Nephron progenitor cell (in vitro differentiated cells): ENCODE measurements at regions not wholly inside any gene's neighbourhood (a gene's known extent, or its start where the extent isn't known, plus 50 kb on each side); places are given as distances from the start of the nearest gene placed in this dataset.

Experiments used
- DNase-seq: peaks from one replicate; pipeline ENCODE4 v3.0.0; 2021
- H3K27ac Mint-ChIP-seq: 2 replicates; pipeline ENCODE4 v1.8.0; 2021; ENCODE audit warnings: mild to moderate bottlenecking, moderate library complexity, mixed read lengths
- H3K27me3 Mint-ChIP-seq: 2 replicates; pipeline ENCODE4 v1.8.0; 2021; ENCODE audit warnings: mild to moderate bottlenecking, low read depth, mixed read lengths; ENCODE audit not compliant: poor library complexity
- H3K36me3 Mint-ChIP-seq: 2 replicates; pipeline ENCODE4 v1.8.0; 2021; ENCODE audit warnings: low read depth, mixed read lengths
- H3K4me1 Mint-ChIP-seq: 2 replicates; pipeline ENCODE4 v1.8.0; 2021; ENCODE audit warnings: mixed read lengths
- H3K4me3 Mint-ChIP-seq: 2 replicates; pipeline ENCODE4 v1.8.0; 2021; ENCODE audit warnings: mild to moderate bottlenecking, moderate library complexity, mixed read lengths
- H3K9me3 Mint-ChIP-seq: 2 replicates; pipeline ENCODE4 v1.8.0; 2021; ENCODE audit warnings: mild to moderate bottlenecking, moderate library complexity, mixed read lengths
- CTCF ChIP-seq: fragments of 200-600 bp; sonication (generic); IDR thresholded peaks from 2 replicates; pipeline ENCODE4 v1.5.0; 2021; ENCODE audit warnings: antibody characterized with exemption

- Mint-ChIP-seq H3K27ac (no peak overlapping the region), H3K9me3 (peaks cover 7% of the 10 kb centered on the region), H3K27me3 (peaks cover 44% of the 10 kb centered on the region), H3K4me1 (peaks cover 15% of the 10 kb centered on the region), H3K36me3 (peaks cover 5% of the 10 kb centered on the region), H3K4me3 (peak overlapping the region; percentile 79)
- peak; percentile 74 for TF ChIP-seq CTCF
- DNase-seq = peak; percentile 81
Measured at GRCh38 chr2:88350331-88351248, 101.9 kb downstream of the FOXI3 start.

DNA sequence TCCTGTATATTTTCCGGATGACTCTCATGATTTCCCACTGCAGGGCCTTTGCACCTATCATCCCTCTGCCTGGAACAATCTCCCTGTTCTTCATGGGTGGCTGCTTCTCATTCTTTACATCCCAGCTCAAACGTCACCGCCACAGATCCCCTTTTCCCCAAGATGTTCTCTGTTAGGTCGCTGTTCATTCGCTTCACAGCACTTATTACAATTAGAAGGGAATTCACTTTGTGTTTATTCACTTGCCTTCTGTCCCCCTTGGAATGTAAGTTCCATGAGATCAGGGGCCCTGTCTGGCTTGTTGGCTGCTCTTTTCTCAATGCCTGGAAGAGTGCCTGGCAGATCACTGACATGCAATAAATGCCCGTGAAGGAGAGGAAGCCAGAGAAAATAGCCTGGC is 106.7 kb downstream of the FOXI3 start:
- H3K9me3 Mint-ChIP-seq = peaks cover 2% of the 10 kb centered on the region
- H3K27me3 Mint-ChIP-seq = peaks cover 32% of the 10 kb centered on the region
- peaks cover 1% of the 10 kb centered on the region for H3K36me3 Mint-ChIP-seq
- peaks cover 13% of the 10 kb centered on the region for H3K4me1 Mint-ChIP-seq
- no peak for TF ChIP-seq CTCF
- no peak for DNase-seq
- H3K4me3 Mint-ChIP-seq = no peak overlapping the region
- H3K27ac Mint-ChIP-seq = peak overlapping the region; percentile 36

- Mint-ChIP-seq H3K27me3 (peaks cover 10% of the 10 kb centered on the region), H3K9me3 (peaks cover 8% of the 10 kb centered on the region), H3K36me3 (peaks cover 5% of the 10 kb centered on the region), H3K27ac (no peak overlapping the region), H3K4me3 (no peak overlapping the region), H3K4me1 (peaks cover 13% of the 10 kb centered on the region)
- no peak for DNase-seq
- TF ChIP-seq CTCF = no peak
Measured at GRCh38 chr2:88342749-88343148, 109.7 kb downstream of the FOXI3 start.

GRCh38 chr2:88334418-88334817 is 118.1 kb downstream of the FOXI3 start:
- H3K9me3 Mint-ChIP-seq = peaks cover 3% of the 10 kb centered on the region
- no peak for TF ChIP-seq CTCF
- H3K36me3 Mint-ChIP-seq = no peaks in the 10 kb centered on the region
- no peak overlapping the region for H3K27ac Mint-ChIP-seq
- peaks cover 30% of the 10 kb centered on the region for H3K4me1 Mint-ChIP-seq
- no peak for DNase-seq
- H3K27me3 Mint-ChIP-seq = peaks cover 6% of the 10 kb centered on the region
- H3K4me3 Mint-ChIP-seq = no peak overlapping the region

- H3K4me1 Mint-ChIP-seq = peaks cover 32% of the 10 kb centered on the region
- H3K36me3 Mint-ChIP-seq = no peaks in the 10 kb centered on the region
- H3K27ac Mint-ChIP-seq = peak overlapping the region; percentile 79
- no peak overlapping the region for H3K4me3 Mint-ChIP-seq
- H3K9me3 Mint-ChIP-seq = peaks cover 5% of the 10 kb centered on the region
- no peak for TF ChIP-seq CTCF
- no peak for DNase-seq
- H3K27me3 Mint-ChIP-seq = peaks cover 6% of the 10 kb centered on the region
Measured at GRCh38 chr2:88331239-88331638, 121.3 kb downstream of the FOXI3 start.
